ENCODE measurements at regions not wholly inside any gene's neighbourhood (a gene's known extent, or its start where the extent isn't known, plus 50 kb on each side); places are given as distances from the start of the nearest gene placed in this dataset.
A peak's percentile ranks its signal among the peaks of the same experiment; 100 is the strongest.

- no peaks in the 10 kb centered on the region for H3K4me1 ChIP-seq (ENCODE audit: control insufficient read depth, insufficient read depth, low read length)
- H3K27me3 ChIP-seq (ENCODE audit: control insufficient read depth, insufficient read depth, low read length), result no peaks in the 10 kb centered on the region
- H3K9me3 ChIP-seq (ENCODE audit: control insufficient read depth, insufficient read depth, low read length), result no peaks in the 10 kb centered on the region
- no CpG with 5 or more reads among the region's 4 CpGs for WGBS (ENCODE audit: insufficient coverage)
- H3K4me3 ChIP-seq (ENCODE audit: low read depth, low read length), result no peak overlapping the region
- H3K36me3 ChIP-seq (ENCODE audit: control insufficient read depth, insufficient read depth, low read length), result no peaks in the 10 kb centered on the region
- H3K27ac ChIP-seq (ENCODE audit: low read depth, low read length), result no peak overlapping the region
- DNase-seq (ENCODE audit: low read depth in 4 of 6, low spot score in 6 of 6), result no peak
Measured at GRCh38 chr2:63668466-63668865, 79.7 kb downstream of the MDH1 start.

GRCh38 chr2:63669596-63669995 lies 80.8 kb downstream of the MDH1 start:
- DNase-seq (ENCODE audit: low read depth in 4 of 6, low spot score in 6 of 6), result no peak
- Histone ChIP-seq H3K4me3 (ENCODE audit: low read depth, low read length) (no peak overlapping the region), H3K36me3 (ENCODE audit: control insufficient read depth, insufficient read depth, low read length) (no peaks in the 10 kb centered on the region), H3K4me1 (ENCODE audit: control insufficient read depth, insufficient read depth, low read length) (no peaks in the 10 kb centered on the region), H3K9me3 (ENCODE audit: control insufficient read depth, insufficient read depth, low read length) (no peaks in the 10 kb centered on the region), H3K27ac (ENCODE audit: low read depth, low read length) (no peak overlapping the region), H3K27me3 (ENCODE audit: control insufficient read depth, insufficient read depth, low read length) (no peaks in the 10 kb centered on the region)
- WGBS (ENCODE audit: insufficient coverage), result 67% methylated on average over 1 of the region's 3 CpGs

GRCh38 chr2:63673865-63674533 lies 85.2 kb downstream of the MDH1 start:
- no peaks in the 10 kb centered on the region for H3K9me3 ChIP-seq (ENCODE audit: control insufficient read depth, insufficient read depth, low read length)
- no peaks in the 10 kb centered on the region for H3K4me1 ChIP-seq (ENCODE audit: control insufficient read depth, insufficient read depth, low read length)
- no peak for DNase-seq (ENCODE audit: low read depth in 4 of 6, low spot score in 6 of 6)
- no peak overlapping the region for H3K27ac ChIP-seq (ENCODE audit: low read depth, low read length)
- no peak overlapping the region for H3K4me3 ChIP-seq (ENCODE audit: low read depth, low read length)
- H3K27me3 ChIP-seq (ENCODE audit: control insufficient read depth, insufficient read depth, low read length), result no peaks in the 10 kb centered on the region
- H3K36me3 ChIP-seq (ENCODE audit: control insufficient read depth, insufficient read depth, low read length), result no peaks in the 10 kb centered on the region
- 100% methylated on average over 1 of the region's 4 CpGs for WGBS (ENCODE audit: insufficient coverage)

- no peaks in the 10 kb centered on the region for H3K9me3 ChIP-seq (ENCODE audit: control insufficient read depth, insufficient read depth, low read length)
- peak in 1 of 6 donors; percentile 23 for DNase-seq (ENCODE audit: low read depth in 4 of 6, low spot score in 6 of 6)
- no peaks in the 10 kb centered on the region for H3K4me1 ChIP-seq (ENCODE audit: control insufficient read depth, insufficient read depth, low read length)
- no peaks in the 10 kb centered on the region for H3K36me3 ChIP-seq (ENCODE audit: control insufficient read depth, insufficient read depth, low read length)
- H3K27me3 ChIP-seq (ENCODE audit: control insufficient read depth, insufficient read depth, low read length), result no peaks in the 10 kb centered on the region
- H3K27ac ChIP-seq (ENCODE audit: low read depth, low read length), result no peak overlapping the region
- 86% methylated on average over 1 of the region's 1 CpG for WGBS (ENCODE audit: insufficient coverage)
- H3K4me3 ChIP-seq (ENCODE audit: low read depth, low read length), result no peak overlapping the region
Measured at GRCh38 chr2:63675026-63675425, 86.3 kb downstream of the MDH1 start.

- DNase-seq (ENCODE audit: low read depth in 4 of 6, low spot score in 6 of 6), result peak in 2 of 6 donors; percentile 3 to 17
- WGBS (ENCODE audit: insufficient coverage), result 31% methylated on average over 2 of the region's 2 CpGs
Measured at GRCh38 chr2:63676135-63676534, 87.4 kb downstream of the MDH1 start.

GRCh38 chr2:63678085-63678484 lies 89.3 kb downstream of the MDH1 start:
- H3K4me3 ChIP-seq (ENCODE audit: low read depth, low read length), result no peak overlapping the region

More at GRCh38 chr2:63676135-63676534, 87.4 kb downstream of the MDH1 start:
- H3K27ac ChIP-seq (ENCODE audit: low read depth, low read length), result no peak overlapping the region
- no peaks in the 10 kb centered on the region for H3K4me1 ChIP-seq (ENCODE audit: control insufficient read depth, insufficient read depth, low read length)
- H3K9me3 ChIP-seq (ENCODE audit: control insufficient read depth, insufficient read depth, low read length), result no peaks in the 10 kb centered on the region
- H3K4me3 ChIP-seq (ENCODE audit: low read depth, low read length), result no peak overlapping the region
- H3K36me3 ChIP-seq (ENCODE audit: control insufficient read depth, insufficient read depth, low read length), result no peaks in the 10 kb centered on the region
- H3K27me3 ChIP-seq (ENCODE audit: control insufficient read depth, insufficient read depth, low read length), result no peaks in the 10 kb centered on the region

GRCh38 chr2:63678551-63678950 lies 89.8 kb downstream of the MDH1 start:
- Histone ChIP-seq H3K9me3 (ENCODE audit: control insufficient read depth, insufficient read depth, low read length) (no peaks in the 10 kb centered on the region), H3K27ac (ENCODE audit: low read depth, low read length) (no peak overlapping the region), H3K27me3 (ENCODE audit: control insufficient read depth, insufficient read depth, low read length) (no peaks in the 10 kb centered on the region), H3K4me1 (ENCODE audit: control insufficient read depth, insufficient read depth, low read length) (no peaks in the 10 kb centered on the region), H3K4me3 (ENCODE audit: low read depth, low read length) (no peak overlapping the region), H3K36me3 (ENCODE audit: control insufficient read depth, insufficient read depth, low read length) (no peaks in the 10 kb centered on the region)
- WGBS (ENCODE audit: insufficient coverage), result 60% methylated on average over 4 of the region's 4 CpGs
- peak in 1 of 6 donors; percentile 50 for DNase-seq (ENCODE audit: low read depth in 4 of 6, low spot score in 6 of 6)

More at GRCh38 chr2:63678085-63678484, 89.3 kb downstream of the MDH1 start:
- Histone ChIP-seq H3K4me1 (ENCODE audit: control insufficient read depth, insufficient read depth, low read length) (no peaks in the 10 kb centered on the region), H3K27me3 (ENCODE audit: control insufficient read depth, insufficient read depth, low read length) (no peaks in the 10 kb centered on the region), H3K36me3 (ENCODE audit: control insufficient read depth, insufficient read depth, low read length) (no peaks in the 10 kb centered on the region), H3K9me3 (ENCODE audit: control insufficient read depth, insufficient read depth, low read length) (no peaks in the 10 kb centered on the region), H3K27ac (ENCODE audit: low read depth, low read length) (no peak overlapping the region)
- no peak for DNase-seq (ENCODE audit: low read depth in 4 of 6, low spot score in 6 of 6)
- no CpG with 5 or more reads among the region's 2 CpGs for WGBS (ENCODE audit: insufficient coverage)

- peak in 1 of 6 donors; percentile 12 for DNase-seq (ENCODE audit: low read depth in 4 of 6, low spot score in 6 of 6)
- no CpG with 5 or more reads among the region's 5 CpGs for WGBS (ENCODE audit: insufficient coverage)
- no peak overlapping the region for H3K27ac ChIP-seq (ENCODE audit: low read depth, low read length)
- no peak overlapping the region for H3K4me3 ChIP-seq (ENCODE audit: low read depth, low read length)
- H3K9me3 ChIP-seq (ENCODE audit: control insufficient read depth, insufficient read depth, low read length), result no peaks in the 10 kb centered on the region
- H3K36me3 ChIP-seq (ENCODE audit: control insufficient read depth, insufficient read depth, low read length), result no peaks in the 10 kb centered on the region
- no peaks in the 10 kb centered on the region for H3K27me3 ChIP-seq (ENCODE audit: control insufficient read depth, insufficient read depth, low read length)
- H3K4me1 ChIP-seq (ENCODE audit: control insufficient read depth, insufficient read depth, low read length), result no peaks in the 10 kb centered on the region
Measured at GRCh38 chr2:63679252-63679855, 90.6 kb downstream of the MDH1 start.

- Histone ChIP-seq H3K4me3 (ENCODE audit: low read depth, low read length) (no peak overlapping the region), H3K27ac (ENCODE audit: low read depth, low read length) (no peak overlapping the region), H3K9me3 (ENCODE audit: control insufficient read depth, insufficient read depth, low read length) (no peaks in the 10 kb centered on the region), H3K27me3 (ENCODE audit: control insufficient read depth, insufficient read depth, low read length) (no peaks in the 10 kb centered on the region), H3K36me3 (ENCODE audit: control insufficient read depth, insufficient read depth, low read length) (no peaks in the 10 kb centered on the region), H3K4me1 (ENCODE audit: control insufficient read depth, insufficient read depth, low read length) (no peaks in the 10 kb centered on the region)
- WGBS (ENCODE audit: insufficient coverage), result no CpG with 5 or more reads among the region's 1 CpG
- no peak for DNase-seq (ENCODE audit: low read depth in 4 of 6, low spot score in 6 of 6)
Measured at GRCh38 chr2:63680455-63680854, 91.7 kb downstream of the MDH1 start.

GRCh38 chr2:63681896-63682295 lies 93.1 kb downstream of the MDH1 start:
- Histone ChIP-seq H3K9me3 (ENCODE audit: control insufficient read depth, insufficient read depth, low read length) (no peaks in the 10 kb centered on the region), H3K4me1 (ENCODE audit: control insufficient read depth, insufficient read depth, low read length) (no peaks in the 10 kb centered on the region), H3K27ac (ENCODE audit: low read depth, low read length) (no peak overlapping the region), H3K27me3 (ENCODE audit: control insufficient read depth, insufficient read depth, low read length) (no peaks in the 10 kb centered on the region), H3K4me3 (ENCODE audit: low read depth, low read length) (no peak overlapping the region), H3K36me3 (ENCODE audit: control insufficient read depth, insufficient read depth, low read length) (no peaks in the 10 kb centered on the region)
- no peak for DNase-seq (ENCODE audit: low read depth in 4 of 6, low spot score in 6 of 6)
- no CpG with 5 or more reads among the region's 1 CpG for WGBS (ENCODE audit: insufficient coverage)
